Activated T-cell treated with anti-CD3 and anti-CD28 coated beads for 48 hours (primary cell): ENCODE measurements at regions not wholly inside any gene's neighbourhood (a gene's known extent, or its start where the extent isn't known, plus 50 kb on each side); places are given as distances from the start of the nearest gene placed in this dataset.

Experiments
- DNase-seq: peaks from one replicate; pipeline ENCODE4 v3.0.0-alpha.2; 2020; ENCODE audit warnings: low read depth

GRCh38 chr12:24042651-24043050, 93.2 kb upstream of the SOX5 start:
- DNase-seq, result no peak

- no peak for DNase-seq
Measured at GRCh38 chr12:24039113-24039525, 89.6 kb upstream of the SOX5 start.

GRCh38 chr12:24038211-24038997, 88.9 kb upstream of the SOX5 start:
- DNase-seq, result no peak

GRCh38 chr12:24036438-24037216, 87.2 kb upstream of the SOX5 start:
- DNase-seq, result no peak

- no peak for DNase-seq
Measured at GRCh38 chr12:24034894-24035293, 85.4 kb upstream of the SOX5 start.

- DNase-seq, result no peak
Measured at GRCh38 chr12:24034160-24034559, 84.7 kb upstream of the SOX5 start.

- no peak for DNase-seq
Measured at GRCh38 chr12:24027352-24027751, 77.9 kb upstream of the SOX5 start.

GRCh38 chr12:24025153-24025798, 75.8 kb upstream of the SOX5 start:
- no peak for DNase-seq

GRCh38 chr12:24023081-24023480, 73.6 kb upstream of the SOX5 start:
- no peak for DNase-seq

- no peak for DNase-seq
Measured at GRCh38 chr12:24021164-24021502, 71.7 kb upstream of the SOX5 start.

- no peak for DNase-seq
Measured at GRCh38 chr12:24020397-24021163, 71.1 kb upstream of the SOX5 start.

GRCh38 chr12:24015833-24016160, 66.3 kb upstream of the SOX5 start:
- no peak for DNase-seq

- no peak for DNase-seq
Measured at GRCh38 chr12:24014915-24015832, 65.7 kb upstream of the SOX5 start.

- no peak for DNase-seq
Measured at GRCh38 chr12:24014240-24014639, 64.8 kb upstream of the SOX5 start.

- DNase-seq, result no peak
Measured at GRCh38 chr12:24012528-24012927, 63.1 kb upstream of the SOX5 start.

GRCh38 chr12:24011927-24012507, 62.5 kb upstream of the SOX5 start:
- no peak for DNase-seq

GRCh38 chr12:24008166-24008565, 58.7 kb upstream of the SOX5 start:
- no peak for DNase-seq
